GM18507 (cell line): ENCODE measurements at regions not wholly inside any gene's neighbourhood (a gene's known extent, or its start where the extent isn't known, plus 50 kb on each side); places are given as distances from the start of the nearest gene placed in this dataset.

Experiments used
- DNase-seq: peaks from one replicate; pipeline ENCODE4 v3.0.0; 2011; ENCODE audit warnings: low read depth; ENCODE audit not compliant: insufficient read length; ENCODE audit errors: extremely low spot score
- FAIRE-seq: peaks from 2 replicates; lab custom pipeline; 2011; peaks lifted over from hg19 to GRCh38; lab: Jason Lieb, UNC

DNA sequence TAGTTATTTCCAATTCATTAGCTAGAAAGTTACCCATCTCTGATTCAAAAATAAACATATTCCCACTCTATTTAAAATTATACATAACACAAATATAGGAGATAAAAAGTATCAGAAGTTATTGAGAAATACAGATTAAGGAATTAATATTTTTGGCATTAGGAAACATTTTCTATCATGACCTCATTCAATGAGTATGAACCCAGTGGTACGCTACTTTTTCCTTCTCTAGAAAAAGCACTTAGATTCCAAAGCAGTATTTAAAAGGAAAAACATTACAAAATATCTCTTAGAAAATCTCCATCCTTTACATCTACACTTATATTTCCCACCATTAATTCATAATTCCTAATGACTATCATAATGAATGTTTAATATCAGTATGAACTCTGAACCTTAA lies 240.6 kb upstream of the GNAI1 start:
- DNase-seq (no peak), FAIRE-seq (no peak)

DNA sequence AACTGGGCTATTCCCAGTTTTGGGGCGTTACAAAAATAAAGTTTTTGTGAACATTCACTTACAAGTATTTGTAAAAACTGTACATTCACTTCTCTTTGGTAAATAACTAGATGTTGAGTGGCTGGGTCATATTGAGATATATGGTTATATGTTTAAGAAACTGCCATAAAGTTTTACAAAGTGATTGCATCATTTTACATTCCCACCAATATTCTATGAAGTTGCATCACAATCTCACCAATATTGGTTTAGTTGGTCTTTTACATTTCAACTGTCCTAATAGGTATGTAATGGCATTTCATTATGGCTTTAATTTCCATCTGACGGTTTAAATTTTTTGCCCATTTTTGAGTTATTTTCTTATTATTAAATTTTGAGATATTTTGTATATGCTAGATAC lies 251.7 kb upstream of the GNAI1 start:
- FAIRE-seq: no peak
- DNase-seq: no peak

DNA sequence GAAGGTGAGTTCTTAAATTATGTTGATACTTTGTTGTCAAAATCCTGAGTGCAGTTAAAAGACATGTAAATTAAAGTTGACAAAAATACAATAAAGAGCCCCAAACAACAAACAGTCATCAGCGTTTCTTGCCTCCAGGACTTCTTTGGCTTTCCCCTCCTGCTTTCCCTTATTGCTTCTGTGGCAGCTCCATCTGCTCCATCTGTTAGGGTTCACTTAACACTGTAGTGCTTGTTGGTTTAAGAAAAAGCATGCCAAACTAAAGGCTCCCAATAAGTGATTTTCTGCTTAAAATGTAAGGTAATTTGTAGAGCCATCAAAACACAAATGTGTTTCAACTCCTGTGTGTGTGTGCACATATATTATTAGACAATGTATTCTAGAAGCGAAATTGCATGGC lies 254.3 kb upstream of the GNAI1 start:
- FAIRE-seq: no peak

DNA sequence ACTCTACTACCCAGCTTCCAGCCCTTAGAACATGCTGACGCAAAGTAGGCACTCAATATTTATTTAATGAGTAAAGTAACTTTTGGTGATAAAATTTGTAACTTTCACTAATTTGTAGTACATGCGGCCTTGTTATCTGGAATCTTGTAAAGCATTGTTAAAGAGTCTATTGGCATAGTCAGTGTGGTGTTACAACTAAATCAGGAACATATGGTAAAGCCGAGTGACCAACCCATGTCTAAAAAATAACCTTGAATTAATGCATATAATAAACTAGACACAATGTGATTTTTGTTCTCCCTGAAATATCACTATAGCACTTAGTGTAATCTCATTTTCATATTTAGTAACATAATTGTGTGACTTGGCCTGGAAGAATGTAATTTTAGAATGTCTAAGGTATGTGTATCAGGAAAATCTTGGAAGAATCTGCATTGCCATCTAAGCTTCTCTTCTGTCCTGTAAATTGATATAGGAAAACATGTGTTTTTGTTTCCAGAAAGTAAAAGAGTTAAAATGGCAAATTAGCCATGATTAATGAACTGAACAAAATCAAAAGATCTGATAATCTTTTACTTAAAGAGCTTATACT lies 256.7 kb upstream of the GNAI1 start:
- FAIRE-seq: no peak

More for the DNA sequence above, 254.3 kb upstream of the GNAI1 start:
- DNase-seq: no peak

DNA sequence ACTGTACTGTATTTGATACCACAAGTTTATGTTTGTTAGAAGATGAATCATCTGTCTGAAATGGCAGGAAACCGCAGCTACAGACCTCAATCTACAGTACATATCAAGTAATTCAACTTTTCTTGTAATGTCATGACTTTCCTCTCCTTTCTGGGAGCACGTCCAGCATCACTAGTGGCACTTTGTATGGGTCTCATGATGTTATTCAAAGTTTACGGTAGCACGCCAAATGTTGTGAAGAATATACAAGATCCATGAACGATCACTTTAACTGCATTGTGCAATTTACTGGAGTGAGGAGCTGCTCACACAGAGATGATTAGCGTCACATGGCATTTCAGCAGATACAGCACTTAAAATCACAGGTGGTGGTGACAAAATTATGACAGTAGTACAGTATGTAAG lies 257.8 kb upstream of the GNAI1 start:
- DNase-seq: no peak
- FAIRE-seq: no peak

More for the DNA sequence above, 256.7 kb upstream of the GNAI1 start:
- no peak for DNase-seq

DNA sequence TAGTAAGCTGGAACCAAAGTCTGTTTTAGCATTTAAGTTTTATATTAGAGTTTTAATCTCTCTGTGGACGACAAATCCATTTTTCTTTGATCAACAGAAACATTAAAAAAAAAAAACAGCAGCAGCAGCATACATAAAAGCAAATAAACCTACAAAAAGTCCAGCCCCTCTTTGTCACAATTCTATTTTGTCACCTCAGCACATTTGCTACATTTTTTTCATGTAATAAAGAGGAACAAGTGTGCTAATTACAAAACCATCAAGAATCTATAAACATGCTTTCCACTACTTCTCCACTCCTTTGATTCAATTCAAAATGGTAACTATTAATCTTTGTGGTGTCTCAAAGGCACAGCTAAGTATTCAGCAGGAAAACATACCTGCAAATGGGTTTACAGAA lies 259.8 kb upstream of the GNAI1 start:
- DNase-seq: no peak
- FAIRE-seq: no peak

DNA sequence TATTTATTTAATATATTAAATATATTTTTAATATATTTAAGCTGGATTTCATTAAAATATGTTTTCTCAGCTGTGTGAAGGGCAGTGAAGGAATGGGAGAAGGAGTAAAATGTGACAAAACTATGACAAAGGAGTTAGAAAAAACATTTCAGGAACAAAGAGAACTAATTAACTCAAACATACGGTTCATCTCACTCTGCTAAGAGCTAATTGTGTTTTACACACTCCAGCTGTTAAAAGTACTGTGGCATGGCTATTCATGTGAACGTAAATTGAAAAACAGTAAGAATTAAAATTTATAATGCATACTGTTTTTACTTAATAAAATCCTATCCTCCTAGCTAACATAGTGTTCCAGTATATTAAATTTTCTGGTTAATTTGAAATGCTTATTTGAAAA lies 262.5 kb upstream of the GNAI1 start:
- FAIRE-seq: no peak
- DNase-seq: no peak

DNA sequence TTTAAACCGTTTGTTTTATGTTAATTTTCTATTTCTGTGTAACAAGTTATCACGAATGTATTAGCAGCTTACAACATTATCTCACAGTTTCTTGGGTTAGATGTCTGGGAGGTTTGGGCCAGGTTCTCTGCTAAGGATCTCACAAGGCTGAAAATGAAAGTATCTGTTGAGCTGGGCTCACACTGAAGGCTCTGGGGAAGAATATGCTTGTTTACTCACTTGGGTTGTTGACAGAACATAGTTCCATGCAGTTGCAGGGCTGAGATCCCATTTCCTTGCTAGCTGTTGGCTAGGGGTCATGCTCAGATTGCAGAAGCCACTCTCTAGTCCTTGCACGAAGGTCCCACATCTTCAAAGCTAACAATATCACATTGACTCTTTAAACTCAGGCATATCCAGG lies 266.6 kb upstream of the GNAI1 start:
- no peak for FAIRE-seq
- DNase-seq: no peak

DNA sequence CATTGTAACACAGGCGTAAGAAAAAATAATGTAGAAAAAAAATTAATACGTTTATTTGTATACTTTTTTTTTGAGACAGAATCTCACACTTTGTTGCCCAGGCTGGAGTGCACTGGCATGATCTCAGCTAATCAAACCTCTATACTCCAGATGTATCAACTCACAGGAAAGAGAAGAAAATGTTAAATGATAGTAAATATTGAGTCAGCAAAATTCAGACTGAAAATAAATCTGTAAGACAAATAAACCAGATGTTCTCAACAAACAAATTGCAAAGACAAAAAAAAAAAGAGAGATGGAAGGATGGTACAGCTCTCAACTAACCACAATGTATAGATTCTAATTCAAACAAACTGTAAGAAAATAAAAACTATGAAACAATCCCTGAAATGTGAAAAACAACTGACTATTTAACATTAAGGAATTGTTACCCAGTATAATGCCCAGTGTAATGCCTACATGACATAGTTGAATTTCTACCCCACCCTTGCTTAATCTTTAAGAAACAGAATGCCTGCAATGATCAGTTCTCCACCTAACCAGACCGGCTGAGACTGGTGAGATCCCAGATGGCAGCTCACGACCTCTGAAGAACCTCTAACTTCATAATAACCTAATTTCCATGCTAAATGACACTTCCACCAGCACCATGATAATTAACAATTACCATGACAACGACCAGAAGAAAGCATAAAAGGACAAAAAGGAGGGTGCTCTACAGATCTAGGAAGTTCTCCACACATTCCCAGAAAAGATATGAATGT lies 272.0 kb upstream of the GNAI1 start:
- FAIRE-seq (no peak), DNase-seq (no peak)

DNA sequence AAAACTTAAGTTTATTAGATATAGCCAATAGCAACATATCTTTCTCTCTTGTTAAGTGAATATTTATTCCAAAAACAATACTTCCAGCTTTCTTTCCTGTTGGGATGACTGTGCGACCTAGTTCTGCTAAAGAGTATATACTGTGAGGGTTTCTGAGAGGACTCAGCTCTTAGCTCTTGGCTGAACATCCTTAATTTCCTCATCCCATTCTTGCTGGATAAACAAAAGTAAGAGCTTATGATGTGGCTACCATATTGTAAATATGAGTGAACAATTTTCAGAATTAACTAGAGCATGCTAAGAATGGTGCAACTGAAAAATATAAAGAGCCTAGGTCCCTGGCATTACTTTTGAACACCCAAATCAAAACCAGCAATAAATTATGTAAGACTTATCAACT lies 279.5 kb upstream of the GNAI1 start:
- DNase-seq (no peak), FAIRE-seq (no peak)

DNA sequence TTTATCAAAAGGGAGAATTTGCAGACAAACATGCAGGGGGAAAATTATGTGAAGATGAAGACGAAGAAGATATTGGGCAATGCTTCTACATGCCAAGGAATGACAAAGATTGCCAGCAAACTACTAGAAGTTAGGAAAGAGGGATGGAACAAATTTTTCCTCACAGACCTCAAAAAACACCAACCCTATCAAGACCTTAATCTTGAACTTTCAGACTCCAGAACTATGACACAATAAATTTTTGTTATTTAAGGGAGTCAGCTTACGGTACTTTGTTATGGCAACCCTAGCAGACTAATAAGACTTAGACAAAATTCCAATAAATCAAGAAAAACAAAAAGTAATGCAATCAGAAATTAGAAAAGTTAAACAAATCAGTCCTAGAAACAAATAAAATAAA lies 280.0 kb upstream of the GNAI1 start:
- DNase-seq (no peak), FAIRE-seq (no peak)

DNA sequence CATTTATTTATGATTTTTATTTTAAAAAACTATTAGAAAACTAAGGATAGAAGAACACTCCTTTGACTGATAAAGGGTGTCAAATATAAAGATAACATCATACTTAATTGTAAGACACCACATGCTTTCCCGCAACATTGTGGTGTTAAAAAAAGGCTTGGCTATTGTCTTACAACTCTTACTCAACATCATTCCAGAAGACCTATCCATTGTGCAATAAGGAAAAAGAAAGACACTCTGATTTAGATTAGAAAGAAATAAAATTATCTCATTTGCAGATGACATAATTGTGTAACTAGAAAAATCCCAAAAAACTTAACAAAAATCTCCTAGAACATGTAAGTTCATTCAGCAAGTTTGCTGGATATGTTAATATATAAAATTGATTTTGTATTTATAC lies 296.7 kb upstream of the GNAI1 start:
- no peak for DNase-seq
- FAIRE-seq: no peak

DNA sequence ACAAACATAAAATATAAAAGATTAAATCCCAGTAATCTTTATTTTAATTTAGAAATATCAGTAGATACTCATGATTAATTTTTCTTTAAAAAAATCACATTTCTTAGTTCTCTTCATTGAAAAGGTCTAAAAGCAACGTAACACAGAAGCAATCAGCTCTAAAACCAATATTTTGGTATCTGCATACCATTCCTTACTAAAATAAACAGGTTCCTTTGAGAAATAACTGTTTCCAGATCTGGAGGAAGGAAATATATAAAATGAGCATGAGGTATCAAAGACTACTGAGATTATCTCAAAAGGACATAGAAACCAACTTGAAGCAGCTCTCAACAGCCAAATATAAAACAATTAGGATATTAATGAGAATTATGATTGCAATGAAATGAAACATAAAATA lies 301.0 kb upstream of the GNAI1 start:
- no peak for FAIRE-seq
- DNase-seq: no peak

DNA sequence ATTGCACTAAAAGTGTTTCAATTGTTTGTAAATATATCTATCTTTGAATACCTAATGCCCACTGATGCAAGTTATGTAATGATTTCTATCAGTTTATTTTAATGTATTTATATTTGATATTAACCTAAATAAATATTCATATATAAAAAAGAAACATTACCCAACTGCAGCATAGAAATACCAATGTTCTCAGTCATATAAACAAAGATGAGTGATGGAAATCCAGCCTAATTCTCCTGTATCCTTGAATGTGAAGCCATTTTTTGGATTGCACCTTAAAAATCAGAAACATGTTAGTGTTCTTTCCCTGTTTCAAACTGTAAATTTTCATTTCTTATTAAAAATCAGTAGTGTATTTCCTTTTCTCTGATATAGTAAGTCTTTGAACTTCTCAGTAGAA lies 305.8 kb upstream of the GNAI1 start:
- DNase-seq (no peak), FAIRE-seq (no peak)

DNA sequence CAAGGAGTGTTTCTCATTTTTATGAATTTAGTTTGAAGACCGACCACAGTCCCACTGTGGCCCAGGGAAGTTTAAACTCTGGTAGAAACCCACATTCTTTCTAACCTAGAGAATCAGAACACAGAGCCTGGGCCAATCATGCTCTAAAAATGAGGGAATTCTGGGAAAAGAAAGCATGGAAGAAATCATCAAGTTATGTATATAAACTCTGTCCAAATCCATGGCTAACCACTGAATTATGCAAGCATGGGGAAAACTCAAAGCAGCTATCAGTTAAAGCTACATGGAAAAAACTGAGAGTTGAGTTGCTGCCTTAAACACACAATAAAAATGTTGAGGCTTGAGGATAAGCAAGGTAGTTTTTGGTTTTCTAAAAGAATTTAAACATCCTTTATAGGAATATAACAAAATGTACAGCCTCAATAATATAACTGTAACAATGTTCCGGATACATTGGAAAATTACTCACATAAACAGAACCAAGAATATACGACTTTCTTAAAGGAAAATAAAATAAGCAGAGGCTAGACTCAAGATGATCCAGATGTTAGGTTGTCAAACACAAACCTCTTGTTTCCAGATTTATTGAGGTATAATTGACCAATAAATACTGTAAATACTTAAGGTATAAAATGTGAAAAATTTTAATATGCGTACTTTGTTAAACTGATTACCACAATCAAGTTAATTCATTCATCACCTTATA lies 311.2 kb upstream of the GNAI1 start:
- FAIRE-seq: no peak

DNA sequence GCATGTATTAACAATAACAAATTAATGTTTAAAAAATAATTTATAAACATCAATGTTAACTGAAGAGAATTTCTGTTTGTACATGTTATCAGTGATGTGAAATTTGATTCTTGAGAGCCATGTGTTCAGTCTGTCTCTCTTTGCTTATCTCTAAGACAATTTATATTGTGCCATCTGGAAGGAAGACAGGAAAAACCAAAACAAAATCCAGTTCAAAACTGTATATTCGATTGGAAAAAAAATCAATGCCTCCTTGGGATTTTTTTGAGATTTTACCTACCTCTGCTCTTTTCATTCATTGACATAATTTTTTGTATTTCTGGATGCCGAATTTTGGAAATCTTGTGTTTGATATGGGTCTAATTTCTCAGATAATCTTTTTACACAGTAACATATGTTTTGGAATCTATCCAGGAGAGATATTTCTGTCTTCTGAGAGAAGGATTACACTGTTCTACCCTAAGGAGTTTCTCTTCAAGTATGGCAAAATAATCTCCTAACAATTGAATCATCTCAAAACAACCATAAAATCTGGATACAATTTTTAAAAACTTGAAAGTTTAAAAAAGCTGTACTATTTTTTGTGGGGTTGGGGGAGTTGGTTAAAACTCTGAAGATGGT lies 311.9 kb upstream of the GNAI1 start:
- DNase-seq: no peak
- no peak for FAIRE-seq

More for the DNA sequence above, 311.2 kb upstream of the GNAI1 start:
- DNase-seq: no peak

DNA sequence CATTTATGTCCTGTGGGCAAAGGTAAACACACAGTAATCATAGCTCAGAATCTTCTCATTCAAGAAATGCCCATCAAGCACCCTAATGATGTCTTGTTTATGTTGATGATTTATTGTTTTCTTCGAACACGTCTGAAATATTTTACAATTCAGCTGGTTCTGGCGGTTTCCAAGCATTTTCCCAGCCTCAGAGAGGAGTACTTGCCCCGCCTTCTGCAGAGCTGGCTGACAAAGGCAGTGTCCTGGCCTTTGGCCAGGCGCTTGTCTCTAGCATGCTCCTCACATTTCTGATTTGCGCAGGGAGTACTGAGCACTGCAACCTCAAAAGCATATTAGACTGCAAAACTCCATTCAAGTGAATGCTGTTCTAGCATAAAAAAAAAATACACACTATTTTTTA lies 314.2 kb upstream of the GNAI1 start:
- FAIRE-seq: no peak
- no peak for DNase-seq

DNA sequence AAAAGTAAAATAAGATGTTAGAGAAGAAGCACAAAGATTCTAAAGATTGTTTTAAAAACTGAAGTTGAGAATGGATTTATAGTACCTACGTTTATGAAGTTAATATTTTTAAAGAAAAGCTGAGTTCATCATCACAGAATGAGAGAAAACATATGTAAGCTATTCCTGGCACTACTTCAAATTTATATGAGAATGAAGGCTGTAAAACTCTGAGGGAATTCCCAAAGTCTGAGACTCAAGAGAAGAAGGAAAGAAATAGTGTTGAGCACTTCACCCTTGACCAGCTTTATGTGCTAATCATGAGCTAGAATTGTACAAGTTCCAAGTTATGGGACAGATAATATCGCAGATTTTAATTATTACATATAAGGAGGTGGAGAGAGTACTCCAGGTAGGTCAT lies 323.7 kb upstream of the GNAI1 start:
- FAIRE-seq (no peak), DNase-seq (no peak)

DNA sequence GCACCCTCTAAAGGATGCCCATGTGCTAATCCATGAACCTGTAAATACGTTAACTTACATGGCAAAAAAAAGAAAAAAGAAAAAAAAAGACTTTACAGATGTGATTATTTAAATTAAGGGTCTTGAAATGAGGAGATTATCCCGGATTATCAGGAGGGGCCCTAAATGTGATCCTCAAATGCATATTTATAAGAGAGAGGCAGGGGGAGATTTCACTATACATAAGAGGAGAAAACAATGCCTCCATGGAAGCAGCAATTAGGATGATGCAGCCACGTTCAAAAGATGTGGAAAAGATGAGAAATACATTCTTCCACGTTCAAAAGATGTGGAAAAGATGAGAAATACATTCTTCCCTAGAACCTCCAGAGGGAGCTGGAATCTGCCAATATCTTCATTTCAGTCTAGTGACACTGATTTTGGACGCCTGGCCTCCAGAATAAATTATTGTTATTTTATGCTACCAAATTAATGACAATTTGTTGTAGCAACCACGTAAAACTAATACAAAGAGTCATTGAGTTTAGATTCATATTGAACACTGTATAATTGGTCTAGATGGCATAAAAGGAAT lies 328.4 kb upstream of the GNAI1 start:
- FAIRE-seq (no peak), DNase-seq (no peak)

DNA sequence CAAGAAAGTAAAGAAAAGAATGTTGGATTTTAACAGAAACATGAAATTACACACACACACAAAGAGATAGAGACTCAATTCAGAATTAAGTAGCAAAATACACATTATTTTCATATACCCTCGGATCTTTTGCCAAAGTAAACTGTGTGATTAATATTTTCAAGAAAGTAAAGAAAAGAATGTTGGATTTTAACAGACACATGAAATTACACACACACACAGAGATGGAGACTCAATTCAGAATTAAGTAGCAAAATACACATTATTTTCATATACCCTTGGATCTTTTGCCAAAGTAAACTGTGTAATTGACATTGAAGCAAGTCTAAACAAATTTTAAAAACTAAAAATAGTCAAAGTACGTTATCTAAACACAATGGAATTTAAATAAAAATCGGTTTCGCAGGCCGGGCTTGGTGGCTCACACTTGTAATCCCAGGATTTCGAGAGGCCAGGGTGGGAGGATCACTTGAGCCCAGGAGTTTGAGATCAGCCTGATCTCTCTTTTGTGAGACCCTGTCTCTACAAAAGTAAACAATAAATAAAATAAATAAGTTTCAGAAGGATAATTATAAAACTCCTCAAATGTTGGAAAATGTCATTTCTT lies 337.3 kb upstream of the MAGI2 start:
- FAIRE-seq (no peak), DNase-seq (no peak)
